Motor neuron (in vitro differentiated cells): ENCODE measurements at regions not wholly inside any gene's neighbourhood (a gene's known extent, or its start where the extent isn't known, plus 50 kb on each side); places are given as distances from the start of the nearest gene placed in this dataset.
A peak's percentile ranks its signal among the peaks of the same experiment; 100 is the strongest.

Experiments used
- ATAC-seq, 8 experiments: fragments of 200-7000 bp; cut with Tn5 transposase; replicated peaks in 6 of 8; 2 replicates each; pipeline ENCODE4 v1.8.0; 2021; ENCODE audit warnings: mild to moderate bottlenecking in 8 of 8, moderate library complexity in 8 of 8
- H3K27ac ChIP-seq, 2 donors: fragments of 250-450 bp; sonication (Bioruptor Pico); 2 replicates each; pipeline ENCODE4 v1.9.0; 2021; ENCODE audit warnings: antibody characterized with exemption in 2 of 2, mild to moderate bottlenecking in 2 of 2, moderate library complexity in 1 of 2
- H3K4me1 ChIP-seq, 2 donors: fragments of 250-450 bp; sonication (Bioruptor Pico); replicated peaks in 1 of 2; 2 replicates each; pipeline ENCODE4 v1.6.1; 2021; ENCODE audit warnings: antibody characterized with exemption in 2 of 2, mild to moderate bottlenecking in 2 of 2, moderate library complexity in 1 of 2
- H3K4me3 ChIP-seq, 5 donors: fragments of 250-450 bp; sonication (Bioruptor Pico); 2 replicates each; pipeline ENCODE4 v1.9.0; 2021; ENCODE audit warnings: antibody characterized with exemption in 5 of 5, mild to moderate bottlenecking in 5 of 5, moderate library complexity in 4 of 5
- WGBS, 10 experiments: fragments of 450-650 bp; shearing (Covaris generic); methylation state at CpG; one replicate each; pipeline ENCODE4 v1.0.0; 2022; 5-methylcytosine and 5-hydroxymethylcytosine counted together
- in situ Hi-C, 9 experiments: fragments of 400-800 bp; cut with MboI; loops; one replicate each; pipeline ENCODE4 v1.15.0; 2021; ENCODE audit warnings: low sequenced_read_pairs in 9 of 9, low pct_unique_long_range_greater_than_20kb in 2 of 9; ENCODE audit not compliant: unreplicated experiment in 9 of 9

- 14 to 100% (median 92%) methylated on average over 1 to 2 of the region's 2 CpGs; no CpG with 5 or more reads in 1 of the 10 experiments for WGBS, 10 experiments
- no peak for ATAC-seq
Measured at GRCh38 chr14:34036319-34036766, 85.5 kb upstream of the EGLN3 start.

GRCh38 chr14:34035934-34036250 lies 85.0 kb upstream of the EGLN3 start:
- no peak for ATAC-seq
- Histone ChIP-seq H3K4me3 (no peak overlapping the region), H3K27ac (no peak overlapping the region), H3K4me1 (no peaks in the 10 kb centered on the region)
- WGBS, 10 experiments: 83 to 100% (median 100%) methylated on average over 1 of the region's 1 CpG; no CpG with 5 or more reads in 6 of the 10 experiments
- in situ Hi-C loops: no loop called here

More at GRCh38 chr14:34036319-34036766, 85.5 kb upstream of the EGLN3 start:
- no peak overlapping the region for H3K27ac ChIP-seq
- H3K4me3 ChIP-seq: no peak overlapping the region
- H3K4me1 ChIP-seq: no peaks in the 10 kb centered on the region
- in situ Hi-C loops: no loop called here

GRCh38 chr14:34035177-34035933 lies 84.5 kb upstream of the EGLN3 start:
- Histone ChIP-seq H3K27ac (no peak overlapping the region), H3K4me3 (no peak overlapping the region), H3K4me1 (no peaks in the 10 kb centered on the region)
- in situ Hi-C loops: no loop called here
- WGBS, 10 experiments: 70 to 100% (median 85%) methylated on average over 2 to 9 of the region's 10 CpGs; no CpG with 5 or more reads in 3 of the 10 experiments
- peak in 3 of 8 experiments; percentile 22 to 92 (median 32) for ATAC-seq

GRCh38 chr14:34034447-34035176 lies 83.7 kb upstream of the EGLN3 start:
- in situ Hi-C loops: no loop called here
- Histone ChIP-seq H3K27ac (no peak overlapping the region), H3K4me3 (no peak overlapping the region), H3K4me1 (peaks cover 0 to 6% of the 10 kb centered on the region in 2 donors)
- WGBS, 10 experiments: 51 to 100% (median 88%) methylated on average over 1 to 7 of the region's 11 CpGs
- ATAC-seq: no peak

- no peak overlapping the region for H3K27ac ChIP-seq
- no peak overlapping the region for H3K4me3 ChIP-seq
- peaks cover 0 to 6% of the 10 kb centered on the region in 2 donors for H3K4me1 ChIP-seq
- in situ Hi-C loops: no loop called here
- 47 to 90% (median 79%) methylated on average over 2 to 5 of the region's 5 CpGs; no CpG with 5 or more reads in 1 of the 10 experiments for WGBS, 10 experiments
- no peak for ATAC-seq
Measured at GRCh38 chr14:34032720-34033119, 81.8 kb upstream of the EGLN3 start.

- no peak overlapping the region for H3K27ac ChIP-seq
Measured at GRCh38 chr14:34030864-34031263, 80.0 kb upstream of the EGLN3 start.

GRCh38 chr14:34029921-34030334 lies 79.1 kb upstream of the EGLN3 start:
- WGBS, 10 experiments: 17 to 80% (median 71%) methylated on average over 1 to 4 of the region's 6 CpGs; no CpG with 5 or more reads in 5 of the 10 experiments
- H3K4me3 ChIP-seq: no peak overlapping the region
- in situ Hi-C loops: no loop called here

More at GRCh38 chr14:34030864-34031263, 80.0 kb upstream of the EGLN3 start:
- in situ Hi-C loops: no loop called here
- Histone ChIP-seq H3K4me3 (no peak overlapping the region), H3K4me1 (peaks cover 0 to 6% of the 10 kb centered on the region in 2 donors)
- ATAC-seq: peak in 3 of 8 experiments; percentile 76 to 90 (median 88)
- WGBS, 10 experiments: 0 to 100% (median 100%) methylated on average over 1 of the region's 1 CpG; no CpG with 5 or more reads in 5 of the 10 experiments

GRCh38 chr14:34027990-34028495 lies 77.2 kb upstream of the EGLN3 start:
- Histone ChIP-seq H3K27ac (no peak overlapping the region), H3K4me3 (no peak overlapping the region), H3K4me1 (peaks cover 0 to 6% of the 10 kb centered on the region in 2 donors)
- in situ Hi-C loops: no loop called here
- WGBS, 10 experiments: 59 to 100% (median 89%) methylated on average over 2 to 6 of the region's 6 CpGs; no CpG with 5 or more reads in 1 of the 10 experiments
- no peak for ATAC-seq

More at GRCh38 chr14:34029921-34030334, 79.1 kb upstream of the EGLN3 start:
- no peak overlapping the region for H3K27ac ChIP-seq
- H3K4me1 ChIP-seq: peaks cover 0 to 6% of the 10 kb centered on the region in 2 donors
- no peak for ATAC-seq

GRCh38 chr14:34027130-34027989 lies 76.5 kb upstream of the EGLN3 start:
- peaks cover 0 to 6% of the 10 kb centered on the region in 2 donors for H3K4me1 ChIP-seq
- H3K4me3 ChIP-seq: no peak overlapping the region
- H3K27ac ChIP-seq: no peak overlapping the region
- in situ Hi-C loops: no loop called here
- ATAC-seq: no peak
- 58 to 92% (median 79%) methylated on average over 1 to 2 of the region's 3 CpGs; no CpG with 5 or more reads in 1 of the 10 experiments for WGBS, 10 experiments

GRCh38 chr14:34025325-34026017 lies 74.6 kb upstream of the EGLN3 start:
- no peak for ATAC-seq
- in situ Hi-C loops: no loop called here
- WGBS, 10 experiments: 50 to 100% (median 94%) methylated on average over 1 to 4 of the region's 4 CpGs; no CpG with 5 or more reads in 3 of the 10 experiments

GRCh38 chr14:34024768-34025144 lies 73.9 kb upstream of the EGLN3 start:
- peak in 1 of 8 experiments; percentile 73 for ATAC-seq
- Histone ChIP-seq H3K27ac (no peak overlapping the region), H3K4me3 (no peak overlapping the region), H3K4me1 (peaks cover 0 to 2% of the 10 kb centered on the region in 2 donors)
- in situ Hi-C loops: no loop called here
- WGBS, 10 experiments: 17 to 83% (median 70%) methylated on average over 1 of the region's 2 CpGs; no CpG with 5 or more reads in 6 of the 10 experiments

More at GRCh38 chr14:34025325-34026017, 74.6 kb upstream of the EGLN3 start:
- Histone ChIP-seq H3K4me1 (peaks cover 0 to 6% of the 10 kb centered on the region in 2 donors), H3K27ac (no peak overlapping the region), H3K4me3 (no peak overlapping the region)
